K562 (cell line): ENCODE measurements at regions not wholly inside any gene's neighbourhood (a gene's known extent, or its start where the extent isn't known, plus 50 kb on each side); places are given as distances from the start of the nearest gene placed in this dataset.

Experiments used
- ATAC-seq: fragments of 200-7000 bp; cut with Tn5 transposase; 3 replicates; pipeline ENCODE4 v1.9.1; 2020; ENCODE audit warnings: moderate library complexity
- BruUV-seq: library from RNA; stranded (reverse); fragments of 400-500 nt; replicated peaks from 2 replicates; lab custom pipeline; 2021; lab: Mats Ljungman, UMichigan
- CTCF ChIA-PET: fragments of 300-600 bp; formaldehyde crosslinking; extraction: SDS; loops from one replicate; lab custom pipeline; 2021; ENCODE audit warnings: low intra/inter-chr PET ratio; lab: Yijun Ruan, JAX
- POLR2A ChIA-PET: fragments of 300-600, 350-650 bp; sonication (Branson Sonifier 250); formaldehyde crosslinking; extraction: SDS; loops from one replicate; lab custom pipeline; 2021; ENCODE audit warnings: antibody characterized with exemption, inconsistent platforms; lab: Yijun Ruan, JAX
- DNase-seq, 4 experiments: peaks; one replicate each; pipeline versions ENCODE4 v3.0.0 to v3.0.0-alpha.2; 2011 to 2018; ENCODE audit warnings: low spot score in 3 of 4, mixed read lengths in 3 of 4; ENCODE audit errors: extremely low read depth in 1 of 4
- FAIRE-seq: peaks from 2 replicates; lab custom pipeline; 2011; peaks lifted over from hg19 to GRCh38; lab: Jason Lieb, UNC
- H2AFZ ChIP-seq: 2 replicates; pipeline ENCODE4 v1.6.0; 2011; ENCODE audit warnings: low read depth, low read length, control low read depth, inconsistent platforms
- H3K27ac ChIP-seq: fragments of 200-600 bp; 3 replicates; pipeline ENCODE4 v1.8.0; 2011; ENCODE audit warnings: low read depth, mild to moderate bottlenecking, control low read depth, inconsistent platforms, low read length, moderate library complexity, mixed read lengths; ENCODE audit errors: extremely low read depth
- H3K27me3 ChIP-seq, 2 experiments: fragments of 300-600 bp in 1 of 2; 2 replicates in 1 of 2; 3 replicates in 1 of 2; pipeline versions ENCODE4 v1.6.0 to v1.8.0; 2011; ENCODE audit warnings: inconsistent platforms in 2 of 2, low read length in 2 of 2, mild to moderate bottlenecking in 1 of 2, mixed read lengths in 1 of 2, moderate library complexity in 1 of 2; ENCODE audit not compliant: control insufficient read depth in 2 of 2, insufficient read depth in 2 of 2
- H3K36me3 ChIP-seq: fragments of 300-600 bp; 3 replicates; pipeline ENCODE4 v1.8.0; 2011; ENCODE audit warnings: mild to moderate bottlenecking, low read length, inconsistent platforms; ENCODE audit not compliant: control insufficient read depth, insufficient read depth
- H3K4me1 ChIP-seq, 2 experiments: fragments of 200-600 bp in 1 of 2; replicated peaks in 1 of 2; 2 replicates in 1 of 2; 3 replicates in 1 of 2; pipeline versions ENCODE4 v1.5.1 to v1.8.0; 2011; ENCODE audit warnings: inconsistent platforms in 2 of 2, low read length in 2 of 2, mild to moderate bottlenecking in 1 of 2, mixed read lengths in 1 of 2, moderate library complexity in 1 of 2; ENCODE audit not compliant: control insufficient read depth in 2 of 2, insufficient read depth in 2 of 2
- H3K4me2 ChIP-seq: 2 replicates; pipeline ENCODE4 v1.6.1; 2011; ENCODE audit warnings: low read length, control low read depth, inconsistent platforms, mixed read lengths; ENCODE audit not compliant: insufficient read depth
- H3K4me3 ChIP-seq: fragments of 200-600 bp; sonication (generic), shearing (Covaris generic); 2 replicates; pipeline ENCODE4 v1.5.1; 2016; ENCODE audit warnings: control low read depth, inconsistent platforms
- H3K79me2 ChIP-seq: fragments of 200-600 bp; 3 replicates; pipeline ENCODE4 v1.8.0; 2011; ENCODE audit warnings: low read length, inconsistent platforms; ENCODE audit not compliant: control insufficient read depth, insufficient read depth
- H3K9ac ChIP-seq, 2 experiments: 2 replicates each; pipeline versions ENCODE4 v1.6.0 to v1.6.1; 2011; ENCODE audit warnings: low read depth in 2 of 2, low read length in 2 of 2, control low read depth in 1 of 2, inconsistent platforms in 1 of 2, mild to moderate bottlenecking in 1 of 2, mixed read lengths in 1 of 2; ENCODE audit not compliant: insufficient read depth in 1 of 2
- H3K9me1 ChIP-seq: one replicate; pipeline ENCODE4 v1.6.0; 2011; ENCODE audit warnings: inconsistent platforms, mild to moderate bottlenecking, low read length, moderate library complexity; ENCODE audit not compliant: control insufficient read depth, insufficient read depth
- H3K9me3 ChIP-seq: replicated peaks from 2 replicates; pipeline ENCODE4 v1.5.1; 2011; ENCODE audit warnings: low read depth, low read length, inconsistent platforms; ENCODE audit not compliant: control insufficient read depth, insufficient read depth
- H4K20me1 ChIP-seq: replicated peaks from 2 replicates; pipeline ENCODE4 v1.6.1; 2011; ENCODE audit warnings: low read length, inconsistent platforms, mixed read lengths; ENCODE audit not compliant: control insufficient read depth, insufficient read depth
- CBX8 ChIP-seq: fragments of 200-600 bp; sonication (generic); IDR thresholded peaks from 2 replicates; pipeline ENCODE4 v1.6.1; 2012; ENCODE audit warnings: borderline replicate concordance, mixed run types, low read depth, mild to moderate bottlenecking, moderate library complexity, mixed read lengths, low read length, control low read depth, inconsistent platforms; ENCODE audit not compliant: poor library complexity, severe bottlenecking; ENCODE audit errors: extremely low read depth
- CHCHD3 ChIP-seq: fragments of 250-450 bp; sonication (Bioruptor Pico); IDR thresholded peaks from 2 replicates; pipeline ENCODE4 v2.1.2; 2022; ENCODE audit warnings: mild to moderate bottlenecking
- E2F1 ChIP-seq: sonication (generic); formaldehyde crosslinking; IDR thresholded peaks from 2 replicates; pipeline ENCODE4 v1.8.1; 2023; ENCODE audit warnings: mild to moderate bottlenecking, missing genetic modification reagents, moderate library complexity
- HINFP ChIP-seq: fragments of 450-650 bp; conservative IDR thresholded peaks from 2 replicates; pipeline ENCODE4 v1.6.1; 2016; ENCODE audit warnings: missing genetic modification characterization, low read depth, mild to moderate bottlenecking, control low read depth, missing compliant biosample characterization
- HLTF ChIP-seq: fragments of 450-650 bp; IDR thresholded peaks from 2 replicates; pipeline ENCODE4 v1.6.1; 2016
- HNRNPL ChIP-seq: fragments of 200-400 bp; formaldehyde crosslinking; IDR thresholded peaks from 2 replicates; pipeline ENCODE4 v1.6.1; 2017; ENCODE audit warnings: low read depth, mild to moderate bottlenecking, low read length
- MLLT1 ChIP-seq, 2 experiments: fragments of 450-650 bp; IDR thresholded peaks; 2 replicates each; pipeline ENCODE4 v1.6.1; 2016
- PHF21A ChIP-seq: fragments of 450-650 bp; IDR thresholded peaks from 2 replicates; pipeline ENCODE4 v1.6.1; 2017; ENCODE audit warnings: low read depth, borderline replicate concordance
- PHF8 ChIP-seq: fragments of 200-600 bp; sonication (generic); IDR thresholded peaks from 2 replicates; pipeline ENCODE4 v1.6.1; 2012; ENCODE audit warnings: mixed run types, mild to moderate bottlenecking, inconsistent platforms, low read length, moderate library complexity, borderline replicate concordance
- POLR3G ChIP-seq: IDR thresholded peaks from 2 replicates; pipeline ENCODE4 v1.6.1; 2011; ENCODE audit not compliant: insufficient read length, insufficient replicate concordance; ENCODE audit errors: extremely low read depth
- SMARCE1 ChIP-seq: fragments of 450-650 bp; IDR thresholded peaks from 2 replicates; pipeline ENCODE4 v1.7.1; 2016; ENCODE audit warnings: mild to moderate bottlenecking
- SRSF7 ChIP-seq: fragments of 200-400 bp; formaldehyde crosslinking; optimal IDR thresholded peaks from 2 replicates; pipeline ENCODE3; 2017; ENCODE audit warnings: mild to moderate bottlenecking, low read depth, low read length
- TAF9B ChIP-seq: fragments of 450-650 bp; IDR thresholded peaks from 2 replicates; pipeline ENCODE4 v1.6.1; 2018; ENCODE audit warnings: mild to moderate bottlenecking; ENCODE audit not compliant: partially characterized antibody
- TFAP4 ChIP-seq: sonication (generic); formaldehyde crosslinking; IDR thresholded peaks from 2 replicates; pipeline ENCODE4 v1.8.0; 2022; ENCODE audit warnings: missing genetic modification reagents, mild to moderate bottlenecking, moderate library complexity, borderline replicate concordance
- TRIM25 ChIP-seq: fragments of 450-650 bp; IDR thresholded peaks from 2 replicates; pipeline ENCODE4 v1.7.0; 2016; ENCODE audit warnings: borderline replicate concordance
- whole genome bisulfite sequencing: fragments of 100-300 bp; shearing (Covaris generic); methylation state at CpG from one replicate; pipeline ENCODE4 v1.1.6; 2016; ENCODE audit warnings: low coverage, mixed read lengths; ENCODE audit not compliant: insufficient coverage; ENCODE audit errors: missing lambda C conversion rate; 5-methylcytosine and 5-hydroxymethylcytosine counted together
- in situ Hi-C: fragments of 300-500 bp; cut with MboI; formaldehyde crosslinking; loops from 4 replicates; pipeline ENCODE4 v1.15.0; 2018; ENCODE audit warnings: inconsistent platforms, mixed read lengths
- intact Hi-C: fragments of 100-400 bp; cut with micrococcal nuclease; formaldehyde crosslinking; loops from 2 replicates; pipeline ENCODE4 v1.14.2; 2022

- TF ChIP-seq TFAP4 (no peak), TAF9B (no peak), MLLT1 (IDR thresholded peaks at IDR 0.05) (no peak), CBX8 (no peak), TRIM25 (no peak)
These were observed 383.6 kb downstream of the COL11A1 start (continued) for GRCh38 chr1:102724741-102725140.

GRCh38 chr1:102715150-102715549 is 393.2 kb downstream of the COL11A1 start:
- no TSS peak for BruUV-seq
- H3K79me2 ChIP-seq = no peaks in the 10 kb centered on the region
- no peaks in the 10 kb centered on the region for H3K9me1 ChIP-seq
- no peak overlapping the region for H2AFZ ChIP-seq
- no peak for DNase-seq
- FAIRE-seq = no peak
- ChIA-PET POLR2A (no interaction called here), CTCF (no interaction called here)
- H4K20me1 ChIP-seq = no peaks in the 10 kb centered on the region
- WGBS = 0% methylated on average over 4 of the region's 4 CpGs
- in situ Hi-C loops (no loop called here), intact Hi-C loops (no loop called here)
- H3K36me3 ChIP-seq = no peaks in the 10 kb centered on the region
- no peaks in the 10 kb centered on the region for H3K9me3 ChIP-seq
- no peak overlapping the region for H3K4me2 ChIP-seq
- no peaks in the 10 kb centered on the region for H3K27me3 ChIP-seq
- no peak for ATAC-seq
- no peak overlapping the region for H3K4me3 ChIP-seq
- H3K4me1 ChIP-seq = no peaks in the 10 kb centered on the region
- H3K27ac ChIP-seq = no peak overlapping the region
- H3K9ac ChIP-seq = no peak overlapping the region
- no peak for TF ChIP-seq HINFP (tag)
- TF ChIP-seq SMARCE1 = no peak
- no peak for TF ChIP-seq E2F1
- no peak for TF ChIP-seq SRSF7
- no peak for TF ChIP-seq CHCHD3 (CRISPR knock-in tag)
- TF ChIP-seq PHF8 = no peak
- TF ChIP-seq PHF21A = no peak
- TF ChIP-seq POLR3G = no peak
- no peak for TF ChIP-seq HNRNPL
- TF ChIP-seq HLTF = no peak
